GM12872 (cell line): ENCODE measurements at regions not wholly inside any gene's neighbourhood (a gene's known extent, or its start where the extent isn't known, plus 50 kb on each side); places are given as distances from the start of the nearest gene placed in this dataset.

Experiments used
- CTCF ChIP-seq: IDR thresholded peaks from 3 replicates; pipeline ENCODE4 v1.5.1; 2011; ENCODE audit warnings: low read depth, mild to moderate bottlenecking, low read length, moderate library complexity; ENCODE audit not compliant: insufficient read depth

- TF ChIP-seq CTCF = no peak
Measured at GRCh38 chr16:54512467-54512995, 225.9 kb upstream of the IRX3 start.

- TF ChIP-seq CTCF = no peak
Measured at GRCh38 chr16:54511222-54511731, 224.7 kb upstream of the IRX3 start.

GRCh38 chr16:54510685-54511221, 224.2 kb upstream of the IRX3 start:
- no peak for TF ChIP-seq CTCF

- no peak for TF ChIP-seq CTCF
Measured at GRCh38 chr16:54509456-54509855, 222.9 kb upstream of the IRX3 start.

GRCh38 chr16:54508351-54508750, 221.8 kb upstream of the IRX3 start:
- no peak for TF ChIP-seq CTCF

- TF ChIP-seq CTCF = no peak
Measured at GRCh38 chr16:54506741-54507500, 220.3 kb upstream of the IRX3 start.

- TF ChIP-seq CTCF = no peak
Measured at GRCh38 chr16:54506214-54506580, 219.6 kb upstream of the IRX3 start.
